Lower lobe of right lung (tissue), 2 donors: ENCODE measurements at regions not wholly inside any gene's neighbourhood (a gene's known extent, or its start where the extent isn't known, plus 50 kb on each side); places are given as distances from the start of the nearest gene placed in this dataset.
A peak's percentile ranks its signal among the peaks of the same experiment; 100 is the strongest.

Experiments used
- ATAC-seq, 2 donors: fragments of 200-7000 bp; cut with Tn5 transposase; one replicate each; pipeline ENCODE4 v1.9.1; 2020 to 2022; ENCODE audit warnings: mild to moderate bottlenecking in 2 of 2, moderate library complexity in 2 of 2
- DNase-seq: peaks from one replicate; pipeline ENCODE4 v3.0.0-alpha.2; 2020
- H3K27ac ChIP-seq: fragments of 200-600 bp; one replicate; pipeline ENCODE4 v1.8.0; 2022
- H3K27me3 ChIP-seq: fragments of 200-600 bp; one replicate; pipeline ENCODE4 v1.8.0; 2022; ENCODE audit warnings: low read depth
- H3K36me3 ChIP-seq: fragments of 200-600 bp; one replicate; pipeline ENCODE4 v1.8.0; 2022; ENCODE audit warnings: mild to moderate bottlenecking
- H3K4me1 ChIP-seq: fragments of 200-600 bp; one replicate; pipeline ENCODE4 v1.8.0; 2022
- H3K4me3 ChIP-seq: fragments of 200-600 bp; one replicate; pipeline ENCODE4 v1.8.0; 2022; ENCODE audit warnings: mild to moderate bottlenecking
- H3K9me3 ChIP-seq: fragments of 200-600 bp; one replicate; pipeline ENCODE4 v1.8.0; 2022
- CTCF ChIP-seq: fragments of 200-600 bp; IDR thresholded peaks from one replicate; pipeline ENCODE4 v1.8.0; 2022; ENCODE audit warnings: antibody characterized with exemption, mild to moderate bottlenecking
- intact Hi-C: fragments of 100-400 bp; cut with DNase I; formaldehyde crosslinking; loops from one replicate; pipeline ENCODE4 v1.11.0; 2022
- donor health status: DM: no; HTN: yes; CAD: no; lungs with severe emphysema.

GRCh38 chr22:49628391-49629260 is 199.0 kb downstream of the BRD1 start:
- no peak for ATAC-seq
- no peak overlapping the region for H3K27ac ChIP-seq
- TF ChIP-seq CTCF: no peak
- intact Hi-C loops: no loop called here
- H3K4me1 ChIP-seq: peaks cover 16% of the 10 kb centered on the region
- peak; percentile 43 for DNase-seq
- no peak overlapping the region for H3K4me3 ChIP-seq
- no peaks in the 10 kb centered on the region for H3K9me3 ChIP-seq
- H3K27me3 ChIP-seq: no peaks in the 10 kb centered on the region
- H3K36me3 ChIP-seq: no peaks in the 10 kb centered on the region

GRCh38 chr22:49627217-49628181 is 200.2 kb downstream of the BRD1 start:
- no peak overlapping the region for H3K27ac ChIP-seq

GRCh38 chr22:49626361-49627216 is 201.1 kb downstream of the BRD1 start:
- peak; percentile 38 for DNase-seq
- intact Hi-C loops: no loop called here

More at GRCh38 chr22:49627217-49628181, 200.2 kb downstream of the BRD1 start:
- peak in 1 of 2 donors; percentile 31 for ATAC-seq
- Histone ChIP-seq H3K9me3 (no peaks in the 10 kb centered on the region), H3K27me3 (no peaks in the 10 kb centered on the region), H3K36me3 (no peaks in the 10 kb centered on the region), H3K4me3 (no peak overlapping the region), H3K4me1 (peaks cover 10% of the 10 kb centered on the region)
- no peak for TF ChIP-seq CTCF
- intact Hi-C loops: no loop called here
- DNase-seq: peak; percentile 35

GRCh38 chr22:49624421-49625177 is 203.1 kb downstream of the BRD1 start:
- Histone ChIP-seq H3K27ac (no peak overlapping the region), H3K36me3 (no peaks in the 10 kb centered on the region), H3K4me3 (no peak overlapping the region), H3K9me3 (no peaks in the 10 kb centered on the region), H3K27me3 (no peaks in the 10 kb centered on the region), H3K4me1 (peaks cover 4% of the 10 kb centered on the region)
- ATAC-seq: no peak
- intact Hi-C loops: no loop called here
- TF ChIP-seq CTCF: no peak
- DNase-seq: peak; percentile 27

More at GRCh38 chr22:49626361-49627216, 201.1 kb downstream of the BRD1 start:
- no peaks in the 10 kb centered on the region for H3K27me3 ChIP-seq
- TF ChIP-seq CTCF: no peak
- ATAC-seq: peak in 1 of 2 donors; percentile 7
- peaks cover 4% of the 10 kb centered on the region for H3K4me1 ChIP-seq
- no peak overlapping the region for H3K27ac ChIP-seq
- no peak overlapping the region for H3K4me3 ChIP-seq
- no peaks in the 10 kb centered on the region for H3K36me3 ChIP-seq
- H3K9me3 ChIP-seq: no peaks in the 10 kb centered on the region
